T-helper 2 cell treated with Interferon-gamma antibody and Interleukin-4, amounts not matched to agents 5 μg/mL and 100 μg/mL, for 36 hours (primary cell): ENCODE measurements at regions not wholly inside any gene's neighbourhood (a gene's known extent, or its start where the extent isn't known, plus 50 kb on each side); places are given as distances from the start of the nearest gene placed in this dataset.

Experiments used
- DNase-seq: peaks from one replicate; pipeline ENCODE4 v3.0.0; 2021; ENCODE audit warnings: low spot score
- H3K27ac Mint-ChIP-seq: one replicate; pipeline ENCODE4 v1.8.0; 2021; ENCODE audit warnings: mild to moderate bottlenecking, mixed read lengths
- H3K27me3 Mint-ChIP-seq: one replicate; pipeline ENCODE4 v1.8.0; 2021; ENCODE audit warnings: low read depth, mixed read lengths
- H3K36me3 Mint-ChIP-seq: one replicate; pipeline ENCODE4 v1.8.0; 2021; ENCODE audit warnings: low read depth, mixed read lengths
- H3K4me1 Mint-ChIP-seq: one replicate; pipeline ENCODE4 v1.8.0; 2021; ENCODE audit warnings: low read depth, mixed read lengths
- H3K4me3 Mint-ChIP-seq: one replicate; pipeline ENCODE4 v1.8.0; 2022; ENCODE audit warnings: mild to moderate bottlenecking, moderate library complexity, mixed read lengths
- H3K9me3 Mint-ChIP-seq: one replicate; pipeline ENCODE4 v1.8.0; 2021; ENCODE audit warnings: mixed read lengths

DNA sequence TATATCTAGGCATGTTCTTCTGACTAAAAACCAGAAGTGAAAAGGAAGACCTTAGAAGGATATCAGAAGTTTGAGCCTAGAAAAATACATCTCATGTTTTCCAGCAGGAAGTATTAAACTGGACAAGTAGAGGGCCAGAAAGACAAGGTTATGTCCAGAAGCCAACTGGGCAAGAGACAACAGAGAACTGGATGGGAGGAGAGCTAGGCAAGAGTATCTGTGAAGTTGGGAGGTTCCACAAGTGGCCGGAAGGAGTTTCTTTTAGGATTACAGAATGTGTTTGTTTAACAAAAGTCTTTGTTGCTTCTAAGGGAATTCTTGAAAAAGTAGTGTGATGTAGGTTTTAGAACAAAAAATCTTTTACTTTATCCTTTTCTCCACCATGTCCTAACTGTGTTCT lies 86.4 kb downstream of the CYP26A1 start:
- H3K27ac Mint-ChIP-seq = no peak overlapping the region
- peaks cover 28% of the 10 kb centered on the region for H3K9me3 Mint-ChIP-seq
- H3K4me3 Mint-ChIP-seq = no peak overlapping the region
- DNase-seq = no peak
- H3K4me1 Mint-ChIP-seq = no peaks in the 10 kb centered on the region
- H3K36me3 Mint-ChIP-seq = no peaks in the 10 kb centered on the region
- peaks cover 2% of the 10 kb centered on the region for H3K27me3 Mint-ChIP-seq

DNA sequence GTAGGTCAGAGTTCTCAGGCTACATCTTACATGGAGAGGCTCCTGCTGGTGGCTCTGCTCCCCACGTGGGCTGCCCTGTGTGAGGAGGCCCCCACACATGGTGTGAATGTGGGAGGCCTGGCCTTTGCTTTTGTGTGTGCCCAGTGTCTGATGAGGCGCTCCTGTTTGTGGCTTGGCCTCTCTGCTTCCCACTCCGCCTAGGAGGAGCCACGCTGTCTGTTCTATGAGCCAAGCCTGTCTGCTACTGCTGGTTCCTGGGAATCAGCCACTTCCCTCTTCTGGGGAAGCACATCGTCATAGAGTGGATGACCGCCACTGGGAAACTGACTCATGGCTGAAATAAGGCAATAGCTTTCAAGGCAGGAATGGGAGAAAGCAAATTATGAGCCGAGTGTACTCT lies 87.1 kb downstream of the CYP26A1 start:
- H3K36me3 Mint-ChIP-seq = no peaks in the 10 kb centered on the region
- DNase-seq = no peak
- H3K27me3 Mint-ChIP-seq = peaks cover 5% of the 10 kb centered on the region
- no peaks in the 10 kb centered on the region for H3K4me1 Mint-ChIP-seq
- H3K27ac Mint-ChIP-seq = no peak overlapping the region
- H3K4me3 Mint-ChIP-seq = no peak overlapping the region
- H3K9me3 Mint-ChIP-seq = peaks cover 22% of the 10 kb centered on the region

DNA sequence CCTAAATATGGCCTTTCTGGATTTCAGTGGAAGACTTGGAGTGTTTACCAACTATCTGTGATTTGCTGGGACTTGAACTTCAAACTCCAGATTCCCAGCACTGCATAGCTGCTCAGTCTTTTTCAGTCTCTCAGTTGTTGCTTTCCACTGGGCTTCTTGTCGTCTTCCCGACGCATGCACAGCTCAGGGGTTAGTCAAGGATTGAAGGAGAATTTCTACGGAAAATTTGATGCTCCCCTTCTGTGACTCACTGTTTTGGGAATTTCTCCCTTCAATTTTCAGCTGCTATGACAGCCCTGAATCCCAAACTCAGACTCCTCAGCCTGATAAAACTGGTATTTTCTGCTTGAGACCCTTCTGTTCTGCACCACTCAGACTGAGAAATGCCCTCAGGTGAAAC lies 91.7 kb downstream of the CYP26A1 start:
- DNase-seq = no peak
- no peaks in the 10 kb centered on the region for H3K36me3 Mint-ChIP-seq
- H3K4me3 Mint-ChIP-seq = no peak overlapping the region
- H3K9me3 Mint-ChIP-seq = peaks cover 6% of the 10 kb centered on the region
- H3K27ac Mint-ChIP-seq = no peak overlapping the region
- H3K27me3 Mint-ChIP-seq = peaks cover 10% of the 10 kb centered on the region
- H3K4me1 Mint-ChIP-seq = no peaks in the 10 kb centered on the region

DNA sequence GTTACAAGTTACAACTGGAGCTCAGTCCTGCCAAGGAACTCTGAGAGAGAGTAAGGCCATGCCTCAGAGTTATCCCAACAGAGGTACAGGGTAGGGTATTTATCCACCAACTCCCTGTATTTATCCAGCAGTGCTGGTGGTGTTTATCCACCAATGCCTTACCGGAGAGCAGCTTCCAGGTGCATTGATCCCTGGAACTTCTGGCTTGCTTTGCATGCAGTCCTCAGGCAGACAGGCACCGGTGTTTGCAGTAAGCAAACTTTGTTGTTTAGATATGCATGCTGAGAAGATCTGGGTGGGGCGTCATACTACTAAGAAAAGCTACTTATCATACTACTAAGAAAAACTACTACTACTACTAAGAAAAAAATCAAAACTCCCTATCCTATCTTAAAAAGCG lies 92.4 kb downstream of the CYP26A1 start:
- no peak overlapping the region for H3K27ac Mint-ChIP-seq
- peaks cover 10% of the 10 kb centered on the region for H3K27me3 Mint-ChIP-seq
- no peaks in the 10 kb centered on the region for H3K36me3 Mint-ChIP-seq
- DNase-seq = no peak
- H3K4me3 Mint-ChIP-seq = no peak overlapping the region
- H3K9me3 Mint-ChIP-seq = peaks cover 8% of the 10 kb centered on the region
- H3K4me1 Mint-ChIP-seq = no peaks in the 10 kb centered on the region

DNA sequence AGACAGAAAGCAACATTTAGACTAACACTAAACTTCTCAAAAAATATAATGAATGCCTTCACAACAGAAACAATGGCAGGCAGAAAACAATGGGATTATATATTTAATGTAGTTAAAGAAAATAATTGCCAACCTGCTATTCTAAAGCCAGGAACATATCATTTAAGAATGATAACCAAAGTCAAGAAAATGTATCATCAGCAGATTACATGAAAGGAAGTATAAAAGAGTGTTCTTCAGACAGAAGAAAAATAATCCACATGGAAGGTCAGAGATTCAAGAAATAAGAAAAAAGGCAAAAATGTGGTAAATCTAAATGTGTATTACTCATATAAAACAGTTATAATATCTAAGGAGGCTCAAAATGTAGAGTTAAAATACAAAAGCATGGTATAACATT lies 98.1 kb downstream of the CYP26A1 start:
- Mint-ChIP-seq H3K27me3 (peaks cover 3% of the 10 kb centered on the region), H3K4me1 (no peaks in the 10 kb centered on the region), H3K4me3 (no peak overlapping the region), H3K27ac (no peak overlapping the region), H3K9me3 (peaks cover 8% of the 10 kb centered on the region), H3K36me3 (no peaks in the 10 kb centered on the region)
- DNase-seq = no peak

DNA sequence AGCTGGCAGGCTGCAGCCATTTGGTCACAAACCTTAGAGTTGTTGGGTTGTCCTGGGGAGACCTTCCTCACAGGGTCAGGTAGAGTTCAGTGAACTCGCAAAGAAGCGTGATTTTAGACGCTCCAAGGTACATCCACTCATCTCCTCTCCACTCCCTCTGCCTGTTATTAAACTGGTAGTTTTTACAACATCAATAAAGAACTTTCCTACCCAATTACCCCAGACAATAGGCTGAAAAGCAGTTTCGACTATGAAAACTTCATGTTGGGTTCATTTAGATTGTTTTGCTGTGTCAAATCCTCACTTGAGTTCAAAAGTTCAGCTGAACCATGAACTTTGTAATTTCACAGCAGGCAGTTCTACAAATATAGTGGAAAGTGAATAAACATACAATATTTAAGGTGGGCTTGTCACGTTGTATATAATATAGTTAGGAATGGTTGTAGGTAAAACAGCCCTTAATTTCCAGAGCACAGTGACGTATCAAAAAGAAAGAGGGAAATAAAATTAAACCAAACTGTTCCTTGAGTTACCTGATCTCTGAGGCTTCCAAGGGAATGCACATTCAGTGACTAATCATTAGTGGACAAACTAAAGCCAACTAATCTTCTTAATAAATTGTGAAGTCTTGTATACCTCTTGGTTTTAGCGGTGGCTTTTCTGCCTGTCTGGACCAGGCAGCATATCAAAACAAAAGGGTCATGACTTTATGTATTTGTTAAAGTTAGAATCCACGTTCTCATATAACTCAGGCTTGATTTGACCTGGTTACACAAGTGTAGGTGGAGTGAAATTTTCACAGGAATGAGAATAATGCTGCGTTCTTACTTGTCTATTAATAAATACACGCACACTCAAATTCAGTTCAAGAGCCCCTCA lies 100.5 kb downstream of the CYP26A1 start:
- Mint-ChIP-seq H3K4me3 (no peak overlapping the region), H3K27me3 (peaks cover 3% of the 10 kb centered on the region), H3K4me1 (no peaks in the 10 kb centered on the region), H3K27ac (no peak overlapping the region), H3K36me3 (no peaks in the 10 kb centered on the region), H3K9me3 (peaks cover 8% of the 10 kb centered on the region)
- no peak for DNase-seq

DNA sequence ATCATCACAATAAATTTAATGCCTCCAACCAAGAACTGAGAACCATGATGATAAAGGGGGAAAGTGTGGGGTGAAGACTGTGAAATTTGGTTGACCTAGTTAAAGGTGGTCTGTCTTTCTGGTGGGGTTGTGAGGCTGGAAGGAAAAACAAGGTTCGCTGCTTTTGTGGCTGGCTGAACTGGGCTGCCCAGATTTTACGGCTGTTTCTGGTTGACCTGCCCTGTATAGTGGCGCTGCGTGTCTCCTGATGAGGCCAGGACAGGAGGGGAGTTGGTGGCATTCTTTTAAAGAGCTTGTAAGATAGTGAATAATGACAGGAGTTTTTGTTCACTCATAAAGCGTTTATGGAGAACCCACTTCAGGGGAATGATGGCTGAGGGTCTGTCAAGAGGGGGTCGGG lies 101.8 kb downstream of the CYP26A1 start:
- peaks cover 3% of the 10 kb centered on the region for H3K27me3 Mint-ChIP-seq
- peaks cover 1% of the 10 kb centered on the region for H3K9me3 Mint-ChIP-seq
- H3K36me3 Mint-ChIP-seq = no peaks in the 10 kb centered on the region
- H3K4me3 Mint-ChIP-seq = no peak overlapping the region
- no peak overlapping the region for H3K27ac Mint-ChIP-seq
- DNase-seq = no peak
- H3K4me1 Mint-ChIP-seq = no peaks in the 10 kb centered on the region

DNA sequence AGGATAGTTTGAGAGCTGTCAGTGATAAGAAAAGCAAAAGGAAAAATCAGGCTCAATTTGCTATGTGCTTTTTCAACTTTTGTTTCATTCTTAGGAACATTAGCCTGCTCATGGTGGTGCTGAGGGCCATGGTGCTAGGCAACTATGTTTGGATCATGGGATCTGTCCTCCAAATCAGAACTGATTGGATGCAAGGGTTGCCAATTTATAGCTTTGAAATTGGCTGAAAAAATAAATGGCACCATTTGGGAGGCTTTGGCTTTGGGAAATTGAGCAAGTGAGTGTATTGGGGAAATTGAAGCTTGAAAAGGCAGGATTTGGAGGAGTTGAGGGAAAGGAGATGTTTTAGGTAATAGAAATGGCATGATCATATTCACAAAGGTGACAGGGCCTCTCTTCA lies 103.8 kb downstream of the CYP26A1 start:
- no peak for DNase-seq
- Mint-ChIP-seq H3K9me3 (no peaks in the 10 kb centered on the region), H3K4me1 (no peaks in the 10 kb centered on the region), H3K27ac (no peak overlapping the region), H3K4me3 (no peak overlapping the region), H3K36me3 (no peaks in the 10 kb centered on the region), H3K27me3 (peaks cover 3% of the 10 kb centered on the region)

DNA sequence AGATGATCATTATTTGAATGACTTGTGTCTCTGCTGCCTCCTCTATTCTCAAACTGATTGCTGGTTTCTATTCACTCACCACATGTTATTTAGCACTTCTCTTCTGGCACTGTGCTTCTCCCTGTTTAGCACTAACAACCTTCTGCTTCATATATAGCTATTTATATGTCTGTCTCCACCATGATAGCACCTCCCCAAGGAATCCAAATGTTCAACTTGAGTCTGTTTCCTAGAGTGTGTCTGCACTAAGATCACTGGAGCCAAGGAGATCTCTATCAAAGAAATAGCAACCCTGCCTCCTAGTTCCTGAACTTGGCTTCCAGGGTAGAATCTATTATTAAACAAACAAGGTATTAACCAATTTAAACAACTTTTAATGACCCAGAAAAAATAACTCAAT lies 104.5 kb downstream of the CYP26A1 start:
- Mint-ChIP-seq H3K9me3 (no peaks in the 10 kb centered on the region), H3K36me3 (no peaks in the 10 kb centered on the region), H3K4me3 (no peak overlapping the region), H3K27me3 (peaks cover 3% of the 10 kb centered on the region), H3K27ac (no peak overlapping the region), H3K4me1 (no peaks in the 10 kb centered on the region)
- DNase-seq = no peak

DNA sequence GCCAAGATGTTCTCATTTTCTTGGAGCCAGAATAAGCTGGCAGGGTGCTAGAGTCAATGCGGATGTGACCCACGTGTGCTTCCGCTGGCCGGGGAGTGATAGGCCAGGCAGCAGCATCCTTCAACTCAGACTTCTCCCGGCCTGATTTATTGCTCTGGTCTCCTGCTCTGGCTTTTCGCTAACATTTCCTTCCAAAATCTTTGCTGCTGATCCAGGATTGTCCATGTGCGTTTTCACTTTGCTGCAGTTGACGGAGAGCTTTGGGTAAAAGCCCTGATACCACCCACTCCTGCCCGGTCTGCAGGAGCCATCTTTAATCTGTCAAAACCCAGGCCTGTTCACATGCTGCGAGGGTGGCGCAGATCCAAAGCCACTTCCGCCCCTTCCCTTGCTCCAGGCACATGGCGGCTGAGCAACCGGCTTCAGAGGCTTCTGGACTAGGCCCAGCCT lies 106.8 kb downstream of the CYP26A1 start:
- Mint-ChIP-seq H3K36me3 (no peaks in the 10 kb centered on the region), H3K27ac (no peak overlapping the region), H3K9me3 (no peaks in the 10 kb centered on the region), H3K4me1 (no peaks in the 10 kb centered on the region), H3K4me3 (no peak overlapping the region), H3K27me3 (peaks cover 11% of the 10 kb centered on the region)
- DNase-seq = no peak

DNA sequence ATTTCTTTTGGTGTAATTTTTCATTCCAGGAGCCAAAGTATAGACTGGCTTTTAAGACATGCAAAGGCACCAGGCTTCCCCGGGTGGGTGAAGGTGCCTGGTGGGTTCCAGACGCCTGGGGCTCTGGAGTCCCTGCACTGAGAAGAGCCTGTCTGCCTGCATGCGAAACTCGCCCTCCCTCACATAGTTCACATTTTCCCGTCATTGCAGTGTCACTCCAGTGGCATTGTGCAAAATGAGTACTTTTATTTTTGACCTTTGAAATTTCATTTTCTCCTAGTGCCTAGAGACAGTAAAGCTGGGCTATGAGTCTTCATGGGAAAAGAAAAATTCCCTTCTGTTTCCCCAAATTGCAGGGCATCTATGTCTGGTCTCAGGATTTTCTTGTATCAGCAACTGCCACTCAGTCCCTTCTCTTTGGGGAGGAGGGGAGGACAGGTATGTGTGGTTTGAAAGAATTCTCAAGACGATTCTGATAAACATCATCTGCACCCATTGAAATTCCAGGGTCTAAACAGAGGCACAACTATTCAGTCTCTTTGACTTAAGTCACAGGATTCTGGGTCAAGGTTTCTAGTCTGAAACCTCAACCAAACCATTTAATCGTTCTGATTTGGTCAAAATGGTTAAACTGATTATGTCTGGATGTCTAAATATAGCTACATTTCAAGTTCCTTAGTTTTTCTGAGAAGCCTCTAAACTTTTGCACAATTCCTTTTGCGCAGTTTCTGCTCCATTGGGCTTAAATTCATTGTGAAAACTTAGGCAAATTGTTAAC lies 107.8 kb downstream of the CYP26A1 start:
- H3K27ac Mint-ChIP-seq = no peak overlapping the region
- H3K36me3 Mint-ChIP-seq = no peaks in the 10 kb centered on the region
- H3K4me1 Mint-ChIP-seq = no peaks in the 10 kb centered on the region
- H3K9me3 Mint-ChIP-seq = no peaks in the 10 kb centered on the region
- H3K4me3 Mint-ChIP-seq = no peak overlapping the region
- DNase-seq = no peak
- H3K27me3 Mint-ChIP-seq = peaks cover 8% of the 10 kb centered on the region

DNA sequence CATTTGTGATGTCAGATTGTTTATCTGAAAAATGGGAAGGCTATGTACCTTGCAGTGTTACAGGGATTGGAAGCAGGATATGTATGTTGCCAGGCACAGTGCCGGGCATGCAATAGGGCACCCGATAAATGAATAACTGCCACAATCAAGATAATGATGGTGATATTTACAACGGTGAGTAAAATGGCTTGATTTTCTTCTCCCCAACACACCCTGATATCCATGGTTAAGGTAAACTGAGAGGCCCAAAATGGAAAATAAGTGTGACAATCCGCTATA lies 108.3 kb downstream of the CYP26A1 start:
- H3K4me3 Mint-ChIP-seq = no peak overlapping the region
- DNase-seq = no peak
- H3K27me3 Mint-ChIP-seq = peaks cover 8% of the 10 kb centered on the region
- no peaks in the 10 kb centered on the region for H3K4me1 Mint-ChIP-seq
- H3K36me3 Mint-ChIP-seq = no peaks in the 10 kb centered on the region
- no peaks in the 10 kb centered on the region for H3K9me3 Mint-ChIP-seq
- no peak overlapping the region for H3K27ac Mint-ChIP-seq

DNA sequence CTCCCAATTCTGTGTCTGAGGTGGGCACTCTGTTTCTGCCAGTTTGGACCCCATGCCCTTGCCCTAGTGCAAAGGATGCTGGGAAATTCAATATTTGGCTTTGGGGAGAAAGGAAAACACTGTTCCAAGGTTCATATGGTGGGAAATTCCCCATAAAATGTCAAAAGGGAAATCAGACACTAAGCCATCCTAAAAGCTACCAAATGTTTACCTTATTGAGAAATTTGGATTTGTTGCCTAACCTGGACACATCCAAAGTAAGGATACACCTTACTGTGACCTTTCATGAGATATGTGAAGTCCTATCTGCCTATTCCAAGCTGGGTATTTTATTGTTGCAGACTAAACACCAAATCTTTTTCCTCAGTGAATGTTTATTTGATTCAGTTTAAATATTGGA lies 109.1 kb downstream of the CYP26A1 start:
- Mint-ChIP-seq H3K27me3 (peaks cover 8% of the 10 kb centered on the region), H3K4me3 (no peak overlapping the region), H3K27ac (no peak overlapping the region), H3K4me1 (no peaks in the 10 kb centered on the region), H3K9me3 (no peaks in the 10 kb centered on the region), H3K36me3 (no peaks in the 10 kb centered on the region)
- no peak for DNase-seq

DNA sequence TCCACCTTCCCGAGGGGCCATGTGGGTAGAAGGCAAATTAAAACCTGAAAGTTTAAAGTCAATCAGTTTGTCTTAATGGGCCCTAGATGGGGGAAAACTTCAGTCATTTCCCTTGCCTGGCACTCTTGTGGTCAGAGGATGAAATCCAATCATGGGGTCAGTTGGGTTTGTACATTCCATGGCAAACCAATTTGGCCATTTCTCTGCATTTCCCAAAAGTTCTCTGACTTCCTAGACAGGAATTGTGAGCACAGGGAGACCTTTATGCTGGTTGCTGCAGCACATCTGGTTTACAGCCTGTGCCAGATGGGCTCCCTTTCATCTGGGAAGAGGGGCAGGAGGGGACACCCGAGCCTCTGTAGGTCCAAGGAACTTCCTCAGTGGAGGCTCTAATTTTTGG lies 113.0 kb downstream of the CYP26A1 start:
- Mint-ChIP-seq H3K27me3 (peaks cover 8% of the 10 kb centered on the region), H3K4me3 (no peak overlapping the region), H3K9me3 (no peaks in the 10 kb centered on the region), H3K36me3 (no peaks in the 10 kb centered on the region), H3K27ac (no peak overlapping the region), H3K4me1 (no peaks in the 10 kb centered on the region)
- no peak for DNase-seq
